SK-N-SH (cell line): ENCODE measurements at regions not wholly inside any gene's neighbourhood (a gene's known extent, or its start where the extent isn't known, plus 50 kb on each side); places are given as distances from the start of the nearest gene placed in this dataset.

ENCODE experiments used
- CTCF ChIA-PET: fragments of 300-600, 350-600 bp; formaldehyde crosslinking; extraction: SDS; loops from one replicate; lab custom pipeline; 2021; lab: Yijun Ruan, JAX
- POLR2A ChIA-PET: fragments of 350-600 bp; sonication (Branson Sonifier 250); formaldehyde crosslinking; extraction: SDS; loops from one replicate; lab custom pipeline; 2020; ENCODE audit warnings: antibody characterized with exemption, inconsistent platforms; lab: Yijun Ruan, JAX
- DNase-seq: peaks from one replicate; pipeline ENCODE4 v3.0.0; 2012
- H2AFZ ChIP-seq: fragments of 200-600 bp; sonication (generic); 2 replicates; pipeline ENCODE4 v1.8.1; 2016; ENCODE audit warnings: antibody characterized with exemption, mild to moderate bottlenecking, low read depth
- H3F3A ChIP-seq: fragments of 200-600 bp; sonication (generic); replicated peaks from 2 replicates; pipeline ENCODE3; 2016; ENCODE audit warnings: antibody characterized with exemption, mild to moderate bottlenecking; ENCODE audit not compliant: insufficient read depth
- H3K27ac ChIP-seq, 2 experiments: fragments of 200-500 bp in 1 of 2; fragments of 200-600 bp in 1 of 2; sonication (Bioruptor generic) in 1 of 2; sonication (generic), shearing (Covaris generic) in 1 of 2; 2 replicates each; pipeline versions ENCODE4 v1.5.1 to v1.6.1; 2014 to 2016; ENCODE audit warnings: low read depth in 2 of 2, inconsistent platforms in 1 of 2, low read length in 1 of 2, mild to moderate bottlenecking in 1 of 2, mixed read lengths in 1 of 2
- H3K27me3 ChIP-seq: fragments of 200-600 bp; sonication (generic), shearing (Covaris generic); 2 replicates; pipeline ENCODE4 v1.6.1; 2016; ENCODE audit warnings: mixed run types; ENCODE audit not compliant: insufficient read depth
- H3K36me3 ChIP-seq, 2 experiments: fragments of 200-500 bp in 1 of 2; fragments of 200-600 bp in 1 of 2; sonication (Bioruptor generic) in 1 of 2; sonication (generic) in 1 of 2; replicated peaks in 1 of 2; 2 replicates each; pipeline versions ENCODE3 to v1.5.1; 2014 to 2016; ENCODE audit warnings: low read length in 1 of 2, mild to moderate bottlenecking in 1 of 2; ENCODE audit not compliant: insufficient read depth in 2 of 2, control insufficient read depth in 1 of 2
- H3K4me1 ChIP-seq, 2 experiments: fragments of 200-500 bp in 1 of 2; fragments of 200-600 bp in 1 of 2; sonication (Bioruptor generic) in 1 of 2; sonication (generic), shearing (Covaris generic) in 1 of 2; 2 replicates each; pipeline versions ENCODE4 v1.5.1 to v1.6.1; 2014 to 2016; ENCODE audit warnings: low read depth in 1 of 2, low read length in 1 of 2, mixed run types in 1 of 2; ENCODE audit not compliant: insufficient read depth in 2 of 2, control insufficient read depth in 1 of 2
- H3K4me2 ChIP-seq: fragments of 200-600 bp; sonication (generic), shearing (Covaris generic); 2 replicates; pipeline ENCODE4 v1.6.1; 2017; ENCODE audit warnings: mixed run types
- H3K4me3 ChIP-seq, 2 experiments: fragments of 200-500 bp in 1 of 2; fragments of 200-600 bp in 1 of 2; sonication (Bioruptor generic) in 1 of 2; sonication (generic), shearing (Covaris generic) in 1 of 2; 2 replicates each; pipeline versions ENCODE4 v1.5.1 to v1.8.1; 2014 to 2016; ENCODE audit warnings: low read depth in 2 of 2, inconsistent platforms in 1 of 2, low read length in 1 of 2, mild to moderate bottlenecking in 1 of 2, mixed read lengths in 1 of 2, moderate library complexity in 1 of 2
- H3K79me2 ChIP-seq: fragments of 200-600 bp; sonication (generic); 2 replicates; pipeline ENCODE4 v1.8.1; 2017; ENCODE audit warnings: mild to moderate bottlenecking; ENCODE audit not compliant: insufficient read depth
- H3K9ac ChIP-seq: fragments of 200-600 bp; sonication (generic); 2 replicates; pipeline ENCODE4 v1.6.1; 2017; ENCODE audit warnings: mixed run types
- H3K9me2 ChIP-seq: fragments of 200-600 bp; sonication (generic); 2 replicates; pipeline ENCODE4 v1.6.1; 2017; ENCODE audit warnings: mixed run types
- H3K9me3 ChIP-seq: fragments of 200-600 bp; sonication (generic); 2 replicates; pipeline ENCODE4 v1.6.1; 2017; ENCODE audit warnings: mixed run types, mild to moderate bottlenecking, moderate library complexity
- H4K20me1 ChIP-seq: fragments of 200-600 bp; sonication (generic); 2 replicates; pipeline ENCODE4 v1.6.1; 2017; ENCODE audit warnings: mild to moderate bottlenecking, mixed run types; ENCODE audit not compliant: insufficient read depth
- CHD2 ChIP-seq: fragments of 150-350 bp; IDR thresholded peaks from 2 replicates; pipeline ENCODE4 v1.6.1; 2018; ENCODE audit warnings: low read length; ENCODE audit not compliant: partially characterized antibody
- CTCF ChIP-seq: fragments of 200-600 bp; sonication (generic); IDR thresholded peaks from 2 replicates; pipeline ENCODE4 v1.6.1; 2017; ENCODE audit warnings: antibody characterized with exemption, mild to moderate bottlenecking, moderate library complexity
- FOXM1 ChIP-seq: IDR thresholded peaks from 2 replicates; pipeline ENCODE4 v1.4.0; 2012; ENCODE audit warnings: low read depth, mild to moderate bottlenecking
- GABPA ChIP-seq: IDR thresholded peaks from 2 replicates; pipeline ENCODE4 v1.4.0; 2012; ENCODE audit warnings: low read depth, mild to moderate bottlenecking
- GATA2 ChIP-seq: sonication (generic); formaldehyde crosslinking; IDR thresholded peaks from 2 replicates; pipeline ENCODE4 v1.5.0; 2020; ENCODE audit warnings: mild to moderate bottlenecking, missing genetic modification reagents
- JUND ChIP-seq: IDR thresholded peaks from 2 replicates; pipeline ENCODE4 v1.4.0; 2012
- MEF2A ChIP-seq: IDR thresholded peaks from 2 replicates; pipeline ENCODE4 v1.4.0; 2012; ENCODE audit warnings: low read depth, borderline replicate concordance
- MXI1 ChIP-seq: IDR thresholded peaks from 2 replicates; pipeline ENCODE4 v1.6.1; 2012; ENCODE audit warnings: mild to moderate bottlenecking, low read depth, low read length, improper control_type of control experiment
- NFIC ChIP-seq: IDR thresholded peaks from 2 replicates; pipeline ENCODE4 v1.4.0; 2012; ENCODE audit warnings: borderline replicate concordance
- RAD21 ChIP-seq: IDR thresholded peaks from 2 replicates; pipeline ENCODE4 v1.6.1; 2012; ENCODE audit warnings: mild to moderate bottlenecking, low read length
- RCOR1 ChIP-seq: fragments of 150-350 bp; IDR thresholded peaks from 2 replicates; pipeline ENCODE4 v1.6.1; 2017; ENCODE audit warnings: antibody characterized with exemption, low read length
- REST ChIP-seq: IDR thresholded peaks from 2 replicates; pipeline ENCODE4 v1.6.1; 2012; ENCODE audit warnings: mild to moderate bottlenecking, low read depth, low read length, moderate library complexity
- RFX5 ChIP-seq: IDR thresholded peaks from 2 replicates; pipeline ENCODE4 v1.6.1; 2012; ENCODE audit warnings: mild to moderate bottlenecking, improper control_type of control experiment, low read length
- RXRA ChIP-seq: IDR thresholded peaks from 2 replicates; pipeline ENCODE4 v1.4.0; 2012; ENCODE audit warnings: low read depth, mild to moderate bottlenecking, borderline replicate concordance
- SIN3A ChIP-seq: IDR thresholded peaks from 2 replicates; pipeline ENCODE4 v1.6.1; 2012; ENCODE audit warnings: low read depth, mild to moderate bottlenecking, low read length, moderate library complexity, borderline replicate concordance
- TAF1 ChIP-seq: IDR thresholded peaks from 2 replicates; pipeline ENCODE4 v1.6.1; 2012; ENCODE audit warnings: low read depth, mild to moderate bottlenecking, low read length, moderate library complexity, borderline replicate concordance
- TCF12 ChIP-seq: IDR thresholded peaks from 2 replicates; pipeline ENCODE4 v1.4.0; 2012
- USF2 ChIP-seq: fragments of 150-350 bp; IDR thresholded peaks from 2 replicates; pipeline ENCODE4 v1.6.1; 2017; ENCODE audit warnings: antibody characterized with exemption, low read length, low read depth, borderline replicate concordance
- YY1 ChIP-seq: IDR thresholded peaks from 2 replicates; pipeline ENCODE4 v1.4.0; 2012; ENCODE audit warnings: low read depth, mild to moderate bottlenecking
- WGBS: methylation state at CpG from one replicate; pipeline ENCODE4 v1.1.6; 2017; ENCODE audit warnings: low lambda C conversion rate; 5-methylcytosine and 5-hydroxymethylcytosine counted together

GRCh38 chr5:18091758-18092157 is 457.5 kb downstream of the TAF11L14 start:
- Histone ChIP-seq H3K9me2 (no peaks in the 10 kb centered on the region), H3K4me3 (no peak overlapping the region), H3K79me2 (no peaks in the 10 kb centered on the region), H3K27me3 (no peaks in the 10 kb centered on the region), H2AFZ (no peak overlapping the region)
- WGBS, result 20% methylated on average over 2 of the region's 2 CpGs
- POLR2A ChIA-PET, result no interaction called here
- no peak for DNase-seq
- TF ChIP-seq RCOR1 (no peak), REST (no peak), FOXM1 (no peak), RFX5 (no peak)
- TF ChIP-seq, all 33 proteins: peak for 0
- Histone ChIP-seq H3K4me2 (no peak overlapping the region), H3K9ac (no peak overlapping the region), H3K27ac (no peak overlapping the region), H3K4me1 (no peaks in the 10 kb centered on the region), H3K9me3 (no peaks in the 10 kb centered on the region), H3F3A (no peaks in the 10 kb centered on the region), H4K20me1 (no peaks in the 10 kb centered on the region), H3K36me3 (no peaks in the 10 kb centered on the region)
- CTCF ChIA-PET, result no interaction called here

- Histone ChIP-seq H3K4me2 (no peak overlapping the region), H3K36me3 (no peaks in the 10 kb centered on the region), H3K9me2 (no peaks in the 10 kb centered on the region), H3K9me3 (no peaks in the 10 kb centered on the region), H3K27ac (no peak overlapping the region), H2AFZ (no peak overlapping the region), H3K4me3 (no peak overlapping the region), H3K9ac (no peak overlapping the region), H3K27me3 (no peaks in the 10 kb centered on the region), H3K79me2 (no peaks in the 10 kb centered on the region), H3K4me1 (no peaks in the 10 kb centered on the region), H3F3A (no peaks in the 10 kb centered on the region), H4K20me1 (no peaks in the 10 kb centered on the region)
- CTCF ChIA-PET, result no interaction called here
- DNase-seq, result no peak
- 15% methylated on average over 2 of the region's 2 CpGs for WGBS
- TF ChIP-seq RCOR1 (no peak), YY1 (no peak), CHD2 (no peak), TAF1 (no peak), MXI1 (no peak)
- POLR2A ChIA-PET, result no interaction called here
Observed at GRCh38 chr5:18095061-18095460, 460.8 kb downstream of the TAF11L14 start.

GRCh38 chr5:18097817-18098216 is 463.6 kb downstream of the TAF11L14 start:
- no peak overlapping the region for H3K27ac ChIP-seq
- ChIA-PET POLR2A (no interaction called here), CTCF (no interaction called here)
- no peak overlapping the region for H3K4me2 ChIP-seq
- no peak overlapping the region for H2AFZ ChIP-seq
- H3K36me3 ChIP-seq, result no peaks in the 10 kb centered on the region
- H3K9me3 ChIP-seq, result no peaks in the 10 kb centered on the region
- H3K27me3 ChIP-seq, result no peaks in the 10 kb centered on the region
- no peak overlapping the region for H3K9ac ChIP-seq
- DNase-seq, result no peak
- H4K20me1 ChIP-seq, result no peaks in the 10 kb centered on the region
- no peaks in the 10 kb centered on the region for H3K79me2 ChIP-seq
- H3K9me2 ChIP-seq, result no peaks in the 10 kb centered on the region
- no peak overlapping the region for H3K4me3 ChIP-seq
- H3K4me1 ChIP-seq, result no peaks in the 10 kb centered on the region
- H3F3A ChIP-seq, result no peaks in the 10 kb centered on the region
- 12% methylated on average over 5 of the region's 5 CpGs for WGBS
- TF ChIP-seq RAD21, result no peak
- no peak for TF ChIP-seq RCOR1
- TF ChIP-seq CTCF, result no peak
- TF ChIP-seq GABPA, result no peak
- no peak for TF ChIP-seq TCF12
- TF ChIP-seq SIN3A, result no peak
- TF ChIP-seq GATA2, result no peak
- TF ChIP-seq NFIC, result no peak
- no peak for TF ChIP-seq JUND
- TF ChIP-seq RFX5, result no peak
- TF ChIP-seq USF2, result no peak
- TF ChIP-seq FOXM1, result no peak
- TF ChIP-seq RXRA, result no peak
- TF ChIP-seq MEF2A, result no peak
